A549 (cell line): ENCODE measurements at regions not wholly inside any gene's neighbourhood (a gene's known extent, or its start where the extent isn't known, plus 50 kb on each side); places are given as distances from the start of the nearest gene placed in this dataset.
A peak's percentile ranks its signal among the peaks of the same experiment; 100 is the strongest.

Experiments
- ATOH8 ChIP-seq: fragments of 250-450 bp; sonication (Bioruptor Pico); IDR thresholded peaks from 2 replicates; pipeline ENCODE4 v1.5.0; 2020; ENCODE audit warnings: low read depth, mild to moderate bottlenecking, moderate library complexity
- BHLHE40 ChIP-seq: IDR thresholded peaks from 2 replicates; pipeline ENCODE4 v1.6.1; 2012; ENCODE audit warnings: low read depth, low read length, inconsistent platforms
- CBX8 ChIP-seq: fragments of 200-600 bp; sonication (generic); IDR thresholded peaks from 2 replicates; pipeline ENCODE4 v1.6.1; 2016
- CTCF ChIP-seq: fragments of >200 bp; sonication (Bioruptor Twin); formaldehyde crosslinking; IDR thresholded peaks from 3 replicates; pipeline ENCODE4 v1.5.1; 2016
- E2F6 ChIP-seq: IDR thresholded peaks from 2 replicates; pipeline ENCODE4 v1.6.1; 2012; ENCODE audit warnings: low read depth, borderline replicate concordance
- EHF ChIP-seq: fragments of 250-450 bp; sonication (Bioruptor Pico); IDR thresholded peaks from 2 replicates; pipeline ENCODE4 v1.5.0; 2020; ENCODE audit warnings: mild to moderate bottlenecking
- FOSL2 ChIP-seq, 2 experiments: fragments of 450-650 bp in 1 of 2; fragments of >200 bp in 1 of 2; sonication (Bioruptor Twin) in 1 of 2; formaldehyde crosslinking; IDR thresholded peaks; 2 replicates each; pipeline versions ENCODE4 v1.5.0 to v1.6.1; 2016 to 2020; ENCODE audit warnings: mild to moderate bottlenecking in 1 of 2, moderate library complexity in 1 of 2
- FOXS1 ChIP-seq: fragments of 250-450 bp; sonication (Bioruptor Pico); IDR thresholded peaks from 2 replicates; pipeline ENCODE4 v1.5.0; 2020; ENCODE audit warnings: mild to moderate bottlenecking, moderate library complexity
- HOXA7 ChIP-seq: fragments of 250-450 bp; sonication (Bioruptor Pico); IDR thresholded peaks from 2 replicates; pipeline ENCODE4 v1.5.0; 2020; ENCODE audit warnings: mild to moderate bottlenecking, moderate library complexity
- HOXB13 ChIP-seq: fragments of 250-450 bp; sonication (Bioruptor Pico); IDR thresholded peaks from 2 replicates; pipeline ENCODE4 v1.5.0; 2020; ENCODE audit warnings: low read depth, mild to moderate bottlenecking, moderate library complexity
- KDM5A ChIP-seq: fragments of 200-600 bp; sonication (generic); IDR thresholded peaks from 2 replicates; pipeline ENCODE4 v1.6.1; 2016; ENCODE audit warnings: antibody characterized with exemption, mild to moderate bottlenecking
- MAX ChIP-seq: IDR thresholded peaks from 2 replicates; pipeline ENCODE4 v1.6.1; 2012
- MYC ChIP-seq: IDR thresholded peaks from 2 replicates; pipeline ENCODE4 v1.6.1; 2012; ENCODE audit warnings: mild to moderate bottlenecking, inconsistent platforms, low read length, improper control_type of control experiment, borderline replicate concordance
- NFE2L2 ChIP-seq: fragments of 150-350 bp; conservative IDR thresholded peaks from 2 replicates; pipeline ENCODE4 v1.6.1; 2014; ENCODE audit warnings: low read length
- NR3C1 ChIP-seq: fragments of >200 bp; sonication (Bioruptor Twin); formaldehyde crosslinking; IDR thresholded peaks from 3 replicates; pipeline ENCODE4 v1.6.1; 2017
- RARB ChIP-seq: fragments of 250-450 bp; sonication (Bioruptor Pico); IDR thresholded peaks from 2 replicates; pipeline ENCODE4 v1.8.0; 2021; ENCODE audit warnings: mild to moderate bottlenecking, moderate library complexity
- RCOR1 ChIP-seq: fragments of 150-350 bp; IDR thresholded peaks from 2 replicates; pipeline ENCODE4 v1.6.1; 2014; ENCODE audit warnings: antibody characterized with exemption, low read length, low read depth
- REST ChIP-seq: fragments of 200-600 bp; sonication (generic); IDR thresholded peaks from 2 replicates; pipeline ENCODE4 v1.6.1; 2016; ENCODE audit warnings: antibody characterized with exemption, mild to moderate bottlenecking, moderate library complexity
- RFX5 ChIP-seq: fragments of 450-650 bp; IDR thresholded peaks from 2 replicates; pipeline ENCODE4 v1.7.1; 2014; ENCODE audit warnings: antibody characterized with exemption, mild to moderate bottlenecking, moderate library complexity
- RNF2 ChIP-seq: fragments of 200-600 bp; sonication (generic); IDR thresholded peaks from 2 replicates; pipeline ENCODE4 v1.6.1; 2016; ENCODE audit warnings: low read depth, mild to moderate bottlenecking, antibody characterized with exemption, moderate library complexity, borderline replicate concordance
- SMC3 ChIP-seq: fragments of >200 bp; sonication (Bioruptor Twin); formaldehyde crosslinking; IDR thresholded peaks from 3 replicates; pipeline ENCODE4 v1.6.1; 2018; ENCODE audit warnings: inconsistent platforms
- SREBF2 ChIP-seq: fragments of 450-650 bp; IDR thresholded peaks from 2 replicates; pipeline ENCODE4 v1.6.1; 2014; ENCODE audit warnings: mild to moderate bottlenecking, moderate library complexity
- USF2 ChIP-seq: fragments of 450-650 bp; IDR thresholded peaks from 2 replicates; pipeline ENCODE4 v1.6.1; 2014; ENCODE audit warnings: antibody characterized with exemption
- ZSCAN20 ChIP-seq: fragments of 250-450 bp; sonication (Bioruptor Pico); IDR thresholded peaks from 2 replicates; pipeline ENCODE4 v1.8.0; 2022; ENCODE audit warnings: mild to moderate bottlenecking, moderate library complexity

GRCh38 chr3:30342318-30343060 is 263.9 kb upstream of the TGFBR2 start (continued):
- no peak for TF ChIP-seq CTCF
- no peak for TF ChIP-seq HOXB13 (CRISPR knock-in tag)
- peak; percentile 57 for TF ChIP-seq SMC3
- peak; percentile 62; the same call in 1 of the 2 replicates for TF ChIP-seq FOXS1 (CRISPR knock-in tag)
- no peak for TF ChIP-seq ZSCAN20 (CRISPR knock-in tag)
- TF ChIP-seq NFE2L2, result no peak
- no peak for TF ChIP-seq REST
- peak; percentile 99 for TF ChIP-seq FOSL2 (IDR thresholded peaks at IDR 0.05)
- peak; percentile 99 for TF ChIP-seq FOSL2 (CRISPR knock-in tag; IDR thresholded peaks at IDR 0.05)
- no peak for TF ChIP-seq ATOH8
- TF ChIP-seq E2F6, result no peak
- TF ChIP-seq RFX5, result no peak
- TF ChIP-seq HOXA7 (CRISPR knock-in tag), result no peak
- TF ChIP-seq MAX, result peak; percentile 80
- no peak for TF ChIP-seq USF2
- TF ChIP-seq KDM5A, result no peak
- no peak for TF ChIP-seq RCOR1
- TF ChIP-seq RARB (CRISPR knock-in tag), result no peak
- no peak for TF ChIP-seq CBX8
- TF ChIP-seq RNF2, result no peak
- no peak for TF ChIP-seq EHF (CRISPR knock-in tag)
- TF ChIP-seq MYC, result no peak
- TF ChIP-seq BHLHE40, result no peak
- TF ChIP-seq SREBF2, result no peak
- no peak for TF ChIP-seq NR3C1
- TF ChIP-seq, all 56 proteins: peak for 13
